SIG-M5 (cell line): ENCODE measurements at regions not wholly inside any gene's neighbourhood (a gene's known extent, or its start where the extent isn't known, plus 50 kb on each side); places are given as distances from the start of the nearest gene placed in this dataset.

Source experiments
- DNase-seq: peaks from one replicate; lab custom pipeline; 2025; lab: John Stamatoyannopoulos, UW

DNA sequence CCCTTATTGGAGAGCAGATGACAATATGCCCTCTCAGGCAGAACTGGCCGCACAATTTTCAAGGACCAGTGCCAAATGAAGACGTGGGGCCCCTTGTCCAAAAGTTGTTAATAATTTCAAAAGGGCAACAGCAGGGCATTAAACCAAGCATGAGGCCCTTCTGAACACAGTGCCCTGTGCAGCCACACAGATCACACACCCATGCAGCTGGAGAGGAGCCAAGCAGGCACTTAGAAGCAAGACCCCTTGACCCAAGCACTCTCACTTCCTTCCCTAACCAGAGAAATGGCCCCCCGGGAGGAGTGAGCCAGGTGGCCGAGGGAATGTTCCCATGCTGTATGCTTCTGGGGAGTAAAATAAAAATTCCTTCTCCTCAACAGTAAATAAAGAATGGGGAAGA lies 114.0 kb upstream of the TMPO start:
- DNase-seq = no peak

DNA sequence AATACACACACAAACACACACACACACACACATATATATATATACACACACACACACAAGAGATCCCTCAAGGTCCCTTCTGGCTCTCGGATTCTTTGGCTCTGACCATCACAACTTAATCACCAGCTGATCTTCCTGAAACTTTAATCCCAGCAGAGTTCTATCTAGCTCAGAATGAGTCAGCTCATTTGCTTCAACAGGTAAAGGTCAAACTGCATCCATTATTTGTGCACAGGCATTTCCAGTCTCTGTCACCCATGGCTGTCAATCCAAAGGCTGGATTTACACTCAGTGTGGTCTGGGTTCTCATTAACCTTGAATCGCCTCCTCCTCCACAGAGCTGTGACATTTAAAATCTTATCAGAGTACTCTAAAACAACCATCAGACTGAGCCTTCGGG lies 113.3 kb upstream of the TMPO start:
- no peak for DNase-seq

DNA sequence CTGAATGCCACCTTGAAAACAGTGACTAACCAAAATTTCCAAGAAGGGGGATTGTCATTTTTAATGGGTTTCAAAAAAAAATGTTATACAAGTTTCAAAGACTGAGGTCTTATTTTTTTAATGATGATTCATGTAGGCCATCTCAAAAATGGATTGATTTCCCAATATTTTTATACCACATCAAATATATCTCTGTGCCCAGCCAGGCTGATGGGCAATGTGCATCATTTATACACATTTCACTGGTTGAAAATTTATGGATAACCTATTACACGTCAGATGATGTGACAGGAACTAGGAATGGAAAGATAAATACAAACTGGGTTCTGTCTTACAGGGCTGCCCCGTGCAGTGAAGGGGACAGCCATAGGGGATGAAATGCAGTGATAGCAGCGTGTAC lies 112.7 kb upstream of the TMPO start:
- DNase-seq = no peak

DNA sequence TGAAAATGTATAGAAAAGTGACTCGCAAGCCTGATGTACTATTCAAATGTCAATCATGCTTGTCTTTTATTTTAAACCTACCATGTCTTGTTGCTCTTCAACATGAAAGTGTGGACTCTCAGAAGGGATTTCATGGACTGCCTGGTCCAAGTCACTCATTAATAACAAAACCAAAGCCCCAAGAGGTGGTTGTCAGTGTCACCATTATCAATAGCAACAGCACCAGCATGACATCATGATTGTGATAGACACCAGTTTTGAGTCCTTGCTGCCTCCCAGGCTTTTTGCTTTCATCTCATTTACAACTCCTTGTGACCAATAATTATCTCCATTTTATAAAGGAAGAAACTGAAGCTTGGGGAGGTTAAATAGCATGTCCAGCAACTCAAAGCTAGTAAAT lies 112.0 kb upstream of the TMPO start:
- no peak for DNase-seq

DNA sequence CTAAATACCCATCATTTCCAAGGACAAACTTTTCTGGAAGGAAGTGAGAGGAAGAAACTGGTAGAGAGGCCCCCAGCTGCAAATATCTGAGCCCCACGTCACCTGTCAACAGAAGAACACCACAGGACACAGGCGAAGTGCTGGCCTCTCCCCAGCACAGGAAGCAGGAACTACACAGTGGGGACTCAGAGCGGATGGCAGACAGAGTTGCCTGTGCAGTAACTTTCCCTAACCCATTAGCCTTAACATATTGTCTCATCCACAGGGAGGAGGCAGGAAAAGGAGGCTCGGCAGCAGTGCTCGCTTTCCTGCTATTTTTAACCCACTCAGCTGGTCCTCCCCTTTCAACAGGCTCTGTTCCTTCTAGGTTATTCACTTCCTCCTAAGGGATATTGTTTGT lies 111.5 kb upstream of the TMPO start:
- DNase-seq = no peak

DNA sequence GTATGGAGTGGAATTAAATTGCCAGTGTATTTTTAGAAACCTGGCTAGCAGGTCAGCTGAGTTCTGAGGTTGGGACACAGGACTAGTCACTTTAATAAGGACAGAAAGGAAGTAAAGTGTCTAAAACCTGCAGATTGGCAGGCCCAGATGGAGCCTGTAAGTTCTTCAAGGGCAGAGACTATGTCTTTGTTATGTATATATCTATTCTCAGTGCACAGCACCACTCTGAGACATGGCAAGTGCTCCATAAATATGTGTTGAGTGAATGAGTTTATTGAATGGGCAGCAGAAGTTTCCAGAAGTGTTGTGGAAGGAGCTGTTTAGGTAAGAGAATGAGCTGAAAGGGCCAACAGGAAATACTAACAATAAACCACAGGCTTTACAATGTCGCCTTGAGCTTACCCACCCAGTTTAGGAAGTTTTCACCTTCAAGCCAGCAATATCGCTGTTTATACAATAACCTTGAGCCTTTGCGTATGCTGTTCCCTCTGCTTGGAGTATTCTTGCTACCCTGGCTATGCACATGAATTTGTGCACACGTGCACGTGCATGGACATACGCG lies 109.5 kb upstream of the TMPO start:
- no peak for DNase-seq

DNA sequence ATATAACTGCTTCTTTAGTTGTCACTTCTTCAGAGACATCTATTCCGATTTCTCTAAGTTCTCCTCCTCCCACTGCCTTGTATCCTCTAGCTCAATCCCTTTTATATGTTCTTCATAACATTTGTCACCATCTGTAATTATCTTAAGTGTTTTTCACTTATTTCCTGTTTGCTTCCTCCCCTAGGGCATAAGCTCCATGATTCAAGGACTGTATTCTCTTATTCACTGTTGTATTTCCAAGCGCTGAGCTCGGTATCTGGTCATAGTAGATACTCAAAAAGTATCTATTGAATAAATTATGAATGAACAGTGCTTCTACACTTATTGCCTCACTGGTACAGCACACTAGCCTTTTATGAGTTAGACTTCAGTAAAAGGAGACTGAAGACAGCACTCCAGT lies 109.0 kb upstream of the TMPO start:
- no peak for DNase-seq

DNA sequence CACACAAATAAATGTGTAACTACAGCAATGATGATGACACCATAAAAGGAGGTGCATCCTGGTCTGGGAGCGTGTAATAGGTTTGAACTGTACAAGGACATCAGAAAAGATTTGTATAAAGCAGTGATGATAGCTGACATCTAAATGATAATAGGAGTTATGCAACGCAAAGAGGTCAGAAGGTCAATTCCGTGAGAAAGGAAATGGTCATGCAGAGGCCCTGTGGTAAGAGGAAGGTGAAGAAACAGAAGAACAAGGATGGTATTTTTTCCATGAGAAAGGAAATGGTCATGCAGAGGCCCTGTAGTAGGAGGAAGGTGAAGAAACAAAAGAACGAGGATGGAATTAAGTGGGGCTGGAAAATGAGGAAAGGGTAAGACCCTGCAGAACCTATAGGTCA lies 106.7 kb upstream of the TMPO start:
- no peak for DNase-seq

DNA sequence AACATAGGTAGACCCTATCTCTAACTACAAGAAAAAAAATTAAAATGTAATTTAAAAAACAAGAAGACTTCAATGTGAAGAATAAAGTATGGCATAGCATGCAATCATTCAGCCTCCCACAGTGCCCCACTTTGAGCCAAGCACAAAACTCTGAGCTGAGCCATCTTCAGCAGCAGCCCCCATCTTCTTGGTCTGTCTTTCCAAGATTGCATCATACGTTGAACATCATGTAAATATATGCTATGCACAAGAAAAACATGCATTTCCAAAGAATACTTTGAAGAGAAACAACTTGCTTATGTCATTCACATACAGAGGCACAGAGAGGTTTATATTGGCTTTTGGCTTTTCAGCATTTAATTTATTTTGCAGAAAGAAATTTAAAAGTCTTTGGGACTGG lies 105.8 kb upstream of the TMPO start:
- DNase-seq = no peak

DNA sequence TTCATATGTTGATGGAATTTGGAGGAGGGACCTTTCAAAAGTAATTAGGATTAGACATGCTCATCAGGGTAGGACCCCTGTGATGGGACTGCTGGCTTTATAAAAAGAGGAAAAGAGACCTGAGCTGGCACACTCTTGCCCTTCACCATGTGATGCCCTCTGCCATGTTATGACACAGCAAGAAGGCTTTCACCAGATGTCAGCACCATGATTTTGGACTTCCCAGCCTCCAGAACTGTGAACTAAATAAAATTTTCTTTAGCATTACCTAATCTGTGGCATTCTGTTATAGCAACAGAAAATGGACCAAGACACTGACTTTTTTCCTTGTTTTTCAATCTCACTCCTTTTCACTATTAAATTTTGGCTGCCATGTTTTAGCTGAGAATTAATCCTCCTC lies 105.0 kb upstream of the TMPO start:
- DNase-seq = no peak

DNA sequence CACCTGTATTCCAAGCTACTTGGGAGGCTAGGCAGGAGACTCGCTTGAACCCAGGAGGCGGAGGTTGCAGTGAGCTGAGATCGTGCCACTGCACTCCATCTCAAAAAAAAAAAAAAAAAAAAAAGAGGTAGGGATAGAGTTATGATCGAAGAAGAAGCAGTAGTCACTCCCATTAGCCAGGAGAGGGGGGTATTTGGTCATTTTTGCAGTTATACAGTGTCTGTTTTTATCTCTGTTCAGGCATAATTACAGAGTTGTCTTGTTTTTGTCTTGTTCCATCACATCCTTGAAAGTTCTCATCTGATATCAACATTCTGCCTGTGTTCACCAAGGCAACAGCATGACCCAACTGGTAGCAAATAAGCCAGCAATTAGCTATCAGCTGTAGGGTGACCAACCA lies 98.5 kb upstream of the TMPO start:
- no peak for DNase-seq

DNA sequence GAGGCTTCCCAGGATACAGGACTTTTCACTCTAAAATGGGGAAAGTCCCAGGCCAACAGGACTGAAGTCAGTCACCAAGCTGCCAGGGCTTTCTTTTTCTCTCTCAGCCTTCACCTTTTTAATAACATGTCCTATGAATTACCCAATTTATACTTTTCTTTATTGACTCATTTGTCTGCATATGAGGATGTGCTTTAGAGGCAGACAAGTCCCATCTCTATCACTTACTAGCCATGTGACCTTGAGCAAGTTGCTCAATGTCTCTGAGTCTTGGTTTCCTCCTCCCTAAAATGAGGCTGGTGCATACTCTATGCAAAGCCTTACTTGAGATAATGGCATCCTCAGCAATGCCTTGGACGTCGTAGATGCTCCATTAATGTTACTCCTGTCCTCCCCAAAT lies 98.1 kb upstream of the TMPO start:
- peak; percentile 38 for DNase-seq

DNA sequence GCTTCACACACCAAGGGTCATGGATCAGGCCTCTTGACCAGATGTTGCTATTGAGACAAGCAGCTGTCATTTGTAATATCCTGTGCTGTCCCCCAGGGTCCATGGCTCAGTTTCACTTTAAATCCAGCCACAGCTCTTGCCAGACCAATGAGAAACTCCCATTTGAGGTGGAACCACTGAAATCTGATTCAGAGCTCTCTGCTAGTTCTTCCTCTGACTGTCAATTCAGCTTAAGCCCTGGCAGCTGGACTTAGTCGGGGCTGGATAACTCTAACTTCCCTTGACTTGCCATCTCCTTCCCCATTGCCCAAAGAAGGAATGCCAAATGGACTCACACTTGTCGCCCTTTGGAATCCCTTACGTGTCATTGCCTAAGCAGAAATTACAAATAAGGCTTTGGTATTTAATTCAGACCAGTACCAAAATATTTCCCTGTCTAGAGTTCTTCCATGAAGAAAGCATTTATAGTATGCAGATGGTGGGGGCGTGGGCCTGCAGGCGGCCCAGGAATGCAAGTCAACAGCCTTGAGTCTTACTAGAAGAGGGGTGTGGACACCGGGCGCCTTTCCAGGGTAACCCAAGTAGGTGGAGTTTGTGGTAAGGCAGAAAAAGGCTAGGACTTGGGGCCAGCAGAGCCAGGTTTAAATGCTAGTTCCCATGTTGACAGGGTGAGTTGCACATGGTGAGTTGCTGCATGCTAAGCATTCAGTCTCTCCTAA lies 96.9 kb upstream of the TMPO start:
- DNase-seq = no peak

DNA sequence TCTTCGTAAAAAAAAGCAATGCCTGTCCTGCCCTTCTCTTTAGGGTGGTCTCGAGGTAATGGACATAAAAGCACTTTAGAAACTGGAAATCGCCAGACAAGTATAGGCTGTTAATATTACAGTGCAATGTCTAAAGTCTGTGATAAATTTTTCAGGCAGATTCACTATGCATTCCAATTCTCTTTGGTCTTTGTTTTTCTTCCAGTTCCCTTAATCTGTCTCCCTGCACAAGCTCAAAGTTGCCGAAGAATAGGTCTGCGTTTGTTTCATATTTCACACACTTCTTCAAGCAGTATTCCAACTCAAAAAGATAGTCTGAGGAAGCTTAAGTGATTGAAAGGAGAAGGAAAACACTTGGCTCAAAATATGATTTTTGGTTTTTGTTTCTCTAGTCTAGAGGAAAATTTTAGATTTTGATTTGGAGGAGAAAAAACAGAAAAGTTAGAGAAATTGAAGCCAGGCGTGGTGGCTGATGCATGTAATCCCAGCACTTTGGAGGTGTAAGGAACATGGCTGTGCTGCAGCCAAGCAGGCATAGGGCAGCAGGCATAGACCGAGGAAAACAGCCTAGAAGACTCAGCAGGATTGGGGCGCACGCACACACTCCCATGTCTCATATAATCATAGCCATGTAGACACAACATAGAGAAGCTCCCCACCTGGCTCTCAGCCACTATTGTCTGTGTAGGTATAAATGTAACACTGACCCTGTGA lies 96.2 kb upstream of the TMPO start:
- no peak for DNase-seq

DNA sequence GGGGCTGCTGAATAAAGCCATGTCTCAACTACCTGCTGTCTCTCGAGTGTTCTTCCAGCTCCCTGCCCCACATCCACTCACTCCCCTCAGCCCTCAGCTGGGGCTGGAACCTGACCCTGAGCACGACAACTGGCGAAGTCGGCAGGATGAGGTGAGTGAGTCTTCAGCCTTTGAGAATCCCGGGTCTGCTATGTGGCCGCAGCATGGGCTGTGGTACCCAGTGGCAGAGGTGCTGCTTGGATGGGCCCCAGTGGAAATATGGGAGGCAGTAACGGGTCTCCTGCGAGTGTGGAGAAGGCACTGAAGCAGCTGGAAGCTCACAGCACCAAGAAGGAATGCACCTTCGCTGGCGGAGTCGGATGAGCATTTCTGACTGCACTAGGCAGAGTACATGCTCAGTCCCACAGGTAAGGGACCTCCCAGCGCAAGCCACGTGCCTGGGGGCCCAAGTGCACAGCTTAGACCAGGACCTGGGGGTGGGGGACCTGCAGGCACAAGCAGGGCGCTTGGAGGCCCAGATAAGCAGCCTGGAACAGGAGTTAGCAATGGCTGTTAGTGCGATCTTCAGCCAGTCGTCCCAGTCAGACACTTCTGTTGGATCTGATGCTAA lies 95.5 kb upstream of the TMPO start:
- no peak for DNase-seq

DNA sequence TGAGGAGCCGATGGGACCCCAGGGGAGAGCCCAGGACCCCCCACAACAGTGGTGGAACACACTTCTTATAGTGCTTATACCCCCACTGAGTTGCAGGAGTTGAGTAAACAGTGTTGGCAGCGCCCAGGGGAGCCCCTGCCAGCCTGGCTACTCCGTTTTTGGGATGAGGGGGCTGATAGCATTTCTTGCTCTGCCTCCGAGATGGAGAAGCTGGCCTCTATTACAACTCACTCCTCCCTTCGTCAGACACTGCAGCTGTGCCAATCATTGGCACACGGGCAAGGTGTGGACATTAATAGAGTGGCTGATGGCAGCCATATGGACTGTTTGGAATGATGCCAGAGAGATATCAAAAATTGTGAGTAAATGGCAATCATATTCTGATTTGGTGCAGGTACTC lies 94.9 kb upstream of the TMPO start:
- no peak for DNase-seq

DNA sequence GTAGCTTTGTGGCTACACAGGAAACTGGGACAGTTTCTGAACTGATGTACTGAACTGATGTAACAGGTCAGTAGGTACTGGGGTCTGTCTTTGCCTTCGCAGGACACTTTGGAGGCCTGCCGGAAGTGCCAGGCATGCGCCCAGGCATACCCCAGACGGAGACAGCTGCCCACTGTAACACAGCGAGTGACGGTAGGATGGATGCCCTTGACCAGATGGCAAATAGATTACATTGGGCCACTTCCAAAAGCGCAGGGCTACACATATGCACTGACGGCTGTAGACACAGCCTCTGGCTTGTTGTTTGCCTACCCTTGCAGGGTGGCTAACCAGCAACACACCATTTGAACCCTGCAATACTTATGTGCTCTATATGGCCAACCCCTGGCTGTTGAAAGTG lies 94.1 kb upstream of the TMPO start:
- DNase-seq = no peak

DNA sequence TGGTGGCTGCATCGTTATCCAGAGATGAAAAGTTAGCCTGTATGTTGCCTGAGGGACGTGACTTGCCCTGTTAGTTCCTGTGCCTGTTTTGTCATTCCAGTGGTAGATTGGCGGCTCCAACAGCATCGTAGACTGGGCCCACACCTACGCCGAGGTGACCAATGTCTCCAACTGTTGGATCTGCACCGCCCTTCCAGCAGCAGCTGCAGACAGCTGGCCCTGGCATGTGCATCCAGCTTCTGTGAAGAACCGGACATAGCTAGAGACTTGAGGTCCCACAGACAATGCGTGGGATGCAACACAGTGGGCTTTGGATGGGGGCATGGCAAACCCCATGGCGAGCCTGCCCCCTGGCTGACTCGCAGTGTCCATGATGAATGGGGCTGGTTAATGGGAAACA lies 93.0 kb upstream of the TMPO start:
- DNase-seq = no peak

DNA sequence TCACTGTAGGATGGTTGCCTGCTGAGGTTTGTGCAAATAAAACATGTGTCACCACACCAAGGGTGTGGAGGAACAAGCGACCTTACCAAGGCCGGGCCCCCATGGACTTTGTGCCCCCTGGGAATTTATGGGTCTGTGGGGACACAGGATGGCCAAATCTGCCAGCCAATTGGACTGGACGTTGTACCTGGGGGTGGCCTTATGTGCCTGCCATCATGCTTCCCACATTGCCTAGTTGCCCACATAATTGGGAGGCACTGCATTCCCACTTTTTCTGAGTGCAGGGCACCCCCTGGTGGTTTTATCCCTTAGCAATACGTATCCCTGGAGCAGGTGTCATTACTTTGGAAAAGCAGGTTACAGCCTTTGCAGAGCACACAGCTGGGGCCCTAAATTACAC lies 92.6 kb upstream of the TMPO start:
- no peak for DNase-seq

DNA sequence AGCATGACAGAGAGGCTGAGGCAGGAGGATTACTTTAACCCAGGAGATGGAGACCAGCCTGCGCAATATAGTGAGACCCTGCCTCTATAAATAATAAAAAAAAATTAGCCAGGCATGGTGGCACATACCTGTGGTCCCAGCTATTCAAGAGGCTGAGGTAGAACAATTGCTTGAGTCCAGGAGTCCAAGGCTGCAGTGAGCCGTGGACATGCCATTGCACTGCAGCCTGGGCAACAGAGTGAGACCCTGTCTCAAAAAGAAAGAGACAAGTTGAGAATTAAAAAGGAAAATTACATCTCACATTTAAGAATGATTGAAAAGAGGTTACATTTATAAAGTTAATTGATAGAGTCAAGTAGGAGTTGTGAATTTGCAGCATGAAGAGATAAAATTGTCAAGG lies 91.4 kb upstream of the TMPO start:
- DNase-seq = no peak

DNA sequence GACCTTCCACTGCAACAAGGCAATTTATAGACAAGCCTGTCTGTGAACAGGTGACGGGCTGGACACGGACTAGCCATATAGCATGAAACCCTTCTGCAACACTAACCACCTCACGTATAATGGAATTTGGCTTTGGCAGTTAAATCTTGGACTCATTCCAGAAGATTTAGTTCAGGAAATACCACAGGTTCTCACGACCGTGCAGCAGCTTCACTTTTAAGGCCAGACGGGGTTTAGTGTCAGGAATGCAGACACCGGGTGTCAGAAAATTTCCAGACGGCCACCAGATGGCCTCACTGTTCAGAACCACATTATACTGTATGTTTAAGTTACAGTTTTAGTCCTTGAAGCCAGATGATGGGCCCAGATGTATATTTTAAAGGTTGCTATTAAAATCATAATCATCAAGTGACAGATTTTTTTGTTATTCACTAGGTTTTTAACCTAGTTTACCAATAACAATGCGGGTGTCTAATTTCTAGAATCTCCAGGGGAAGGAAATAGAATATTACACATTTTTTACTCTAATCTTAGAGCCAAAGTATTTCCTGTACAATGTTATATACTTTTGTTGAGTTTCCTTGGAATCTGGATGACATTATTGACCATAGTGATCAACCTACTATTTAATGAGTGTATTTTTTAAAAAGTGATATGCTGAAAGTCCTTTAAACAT lies 90.5 kb upstream of the TMPO start:
- no peak for DNase-seq

DNA sequence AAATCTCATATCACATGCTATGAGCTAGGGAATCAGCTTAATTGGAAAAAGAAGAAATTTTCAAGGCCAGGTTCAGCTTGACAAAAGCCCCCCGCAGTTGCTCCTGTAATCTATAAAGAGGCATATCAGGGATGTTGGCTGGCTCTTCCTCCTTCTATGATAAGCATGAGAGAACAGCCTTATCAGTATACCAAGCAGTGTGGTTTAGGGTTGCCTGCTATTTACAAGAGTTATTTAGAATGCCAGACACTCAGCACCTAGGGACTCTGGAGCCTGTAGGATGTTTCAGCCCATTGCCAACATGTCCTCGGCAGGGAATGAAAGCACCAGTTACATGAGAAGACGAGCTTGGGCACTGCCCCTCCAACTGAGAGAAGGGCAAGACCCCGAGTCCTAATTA lies 89.5 kb upstream of the TMPO start:
- DNase-seq = no peak

DNA sequence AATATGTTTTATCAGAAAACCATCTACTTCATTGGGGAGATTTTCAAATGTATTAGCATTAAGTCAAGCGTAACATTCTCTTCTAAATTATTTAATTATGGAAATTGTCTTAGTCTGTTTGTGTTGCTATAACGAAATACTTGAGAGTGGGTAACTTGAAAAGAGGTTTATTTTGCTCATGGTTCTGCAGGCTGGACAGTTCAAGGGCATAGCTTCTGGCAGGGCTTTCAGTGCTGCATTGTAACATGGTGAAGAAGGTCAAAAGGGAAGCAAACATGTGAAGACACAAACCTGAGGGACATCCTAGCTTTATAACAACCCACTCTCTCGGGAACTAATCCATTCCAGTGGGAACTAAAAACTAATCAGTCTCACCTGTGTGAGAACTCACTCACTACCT lies 84.3 kb upstream of the TMPO start:
- DNase-seq = no peak
